ENCODE measurements at regions not wholly inside any gene's neighbourhood (a gene's known extent, or its start where the extent isn't known, plus 50 kb on each side); places are given as distances from the start of the nearest gene placed in this dataset.

GRCh38 chr12:42887657-42888056 is 298.1 kb upstream of the PRICKLE1 start:
- no peak for TF ChIP-seq CTCF (conservative IDR thresholded peaks at IDR 0.05; ENCODE audit: control insufficient read depth, insufficient read depth, low read depth, low read length)
- no peak overlapping the region for H3K4me3 ChIP-seq (ENCODE audit: control insufficient read depth, low read depth, low read length)
- no peak for DNase-seq (ENCODE audit: low read depth)

GRCh38 chr12:42886160-42886559 is 296.6 kb upstream of the PRICKLE1 start:
- no peak for DNase-seq (ENCODE audit: low read depth)
- TF ChIP-seq CTCF (conservative IDR thresholded peaks at IDR 0.05; ENCODE audit: control insufficient read depth, insufficient read depth, low read depth, low read length) = no peak
- no peak overlapping the region for H3K4me3 ChIP-seq (ENCODE audit: control insufficient read depth, low read depth, low read length)

- H3K4me3 ChIP-seq (ENCODE audit: control insufficient read depth, low read depth, low read length) = no peak overlapping the region
- no peak for DNase-seq (ENCODE audit: low read depth)
- TF ChIP-seq CTCF (conservative IDR thresholded peaks at IDR 0.05; ENCODE audit: control insufficient read depth, insufficient read depth, low read depth, low read length) = no peak
Observed at GRCh38 chr12:42885677-42886076, 296.1 kb upstream of the PRICKLE1 start.

- DNase-seq (ENCODE audit: low read depth) = no peak
- TF ChIP-seq CTCF (conservative IDR thresholded peaks at IDR 0.05; ENCODE audit: control insufficient read depth, insufficient read depth, low read depth, low read length) = no peak
- H3K4me3 ChIP-seq (ENCODE audit: control insufficient read depth, low read depth, low read length) = no peak overlapping the region
Observed at GRCh38 chr12:42884116-42884515, 294.6 kb upstream of the PRICKLE1 start.

GRCh38 chr12:42873401-42873800 is 283.9 kb upstream of the PRICKLE1 start:
- DNase-seq (ENCODE audit: low read depth) = peak; percentile 1
- TF ChIP-seq CTCF (conservative IDR thresholded peaks at IDR 0.05; ENCODE audit: control insufficient read depth, insufficient read depth, low read depth, low read length) = no peak
- H3K4me3 ChIP-seq (ENCODE audit: control insufficient read depth, low read depth, low read length) = no peak overlapping the region

- H3K4me3 ChIP-seq (ENCODE audit: control insufficient read depth, low read depth, low read length) = no peak overlapping the region
- TF ChIP-seq CTCF (conservative IDR thresholded peaks at IDR 0.05; ENCODE audit: control insufficient read depth, insufficient read depth, low read depth, low read length) = no peak
- no peak for DNase-seq (ENCODE audit: low read depth)
Observed at GRCh38 chr12:42871816-42872215, 282.3 kb upstream of the PRICKLE1 start.

- DNase-seq (ENCODE audit: low read depth) = no peak
- no peak overlapping the region for H3K4me3 ChIP-seq (ENCODE audit: control insufficient read depth, low read depth, low read length)
- no peak for TF ChIP-seq CTCF (conservative IDR thresholded peaks at IDR 0.05; ENCODE audit: control insufficient read depth, insufficient read depth, low read depth, low read length)
Observed at GRCh38 chr12:42868291-42868690, 278.7 kb upstream of the PRICKLE1 start.
